ENCODE measurements at regions not wholly inside any gene's neighbourhood (a gene's known extent, or its start where the extent isn't known, plus 50 kb on each side); places are given as distances from the start of the nearest gene placed in this dataset.

DNA sequence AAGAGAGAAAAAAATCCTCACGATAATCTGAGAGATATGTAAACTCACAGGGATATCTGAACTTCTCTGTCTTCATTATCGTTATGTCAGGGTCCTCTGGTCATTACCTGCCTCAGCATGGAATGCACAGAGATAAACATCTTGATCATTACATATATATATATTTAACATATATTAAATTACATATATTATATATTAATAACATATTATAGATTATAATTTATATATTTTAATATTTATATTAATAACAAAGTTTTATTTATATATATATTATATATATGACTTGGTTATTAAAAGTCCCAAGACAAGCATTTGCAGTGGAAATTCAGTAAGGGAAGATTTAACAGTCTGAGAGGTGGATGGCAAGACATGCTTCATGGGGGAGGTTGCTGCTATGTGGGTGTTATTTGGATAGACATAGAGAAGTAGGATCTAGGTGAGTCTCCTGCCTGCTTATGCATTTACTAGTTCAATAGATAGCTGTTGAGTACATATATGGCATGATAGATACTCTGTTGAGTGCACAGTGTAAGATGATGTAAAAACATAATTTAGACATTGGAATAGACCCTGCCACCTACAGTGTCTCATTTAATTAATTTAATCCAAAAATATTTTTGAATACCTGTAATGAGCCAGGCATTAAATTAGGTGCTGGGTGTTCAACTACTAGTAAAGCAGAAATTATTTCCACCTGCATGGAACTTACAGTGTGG, 255.2 kb downstream of the RAD51AP2 start:
- no peaks in the 10 kb centered on the region for H3K4me1 ChIP-seq (ENCODE audit: control insufficient read depth in 1 of 2, insufficient read depth in 2 of 2, low read depth in 1 of 2, low read length in 1 of 2)
- H3K4me2 ChIP-seq = no peak overlapping the region
- H4K20me1 ChIP-seq (ENCODE audit: insufficient read depth) = no peaks in the 10 kb centered on the region
- no peaks in the 10 kb centered on the region for H3K9me3 ChIP-seq
- H3K27me3 ChIP-seq (ENCODE audit: insufficient read depth) = no peaks in the 10 kb centered on the region
- no peak overlapping the region for H3K4me3 ChIP-seq (ENCODE audit: low read depth in 2 of 2, low read length in 1 of 2)
- no peaks in the 10 kb centered on the region for H3K9me2 ChIP-seq
- H3K79me2 ChIP-seq (ENCODE audit: insufficient read depth) = no peaks in the 10 kb centered on the region
- WGBS (ENCODE audit: low lambda C conversion rate) = 34% methylated on average over 2 of the region's 2 CpGs
- H2AFZ ChIP-seq (ENCODE audit: low read depth) = no peak overlapping the region
- POLR2A ChIA-PET = no interaction called here
- no peak for DNase-seq
- no peaks in the 10 kb centered on the region for H3K36me3 ChIP-seq (replicated peaks in 1 of 2; ENCODE audit: control insufficient read depth in 1 of 2, insufficient read depth in 2 of 2, low read length in 1 of 2)
- CTCF ChIA-PET = no interaction called here
- no peak for TF ChIP-seq TAF1 (IDR thresholded peaks at IDR 0.05; ENCODE audit: borderline replicate concordance, low read depth, low read length)
- TF ChIP-seq, protein P1, sequence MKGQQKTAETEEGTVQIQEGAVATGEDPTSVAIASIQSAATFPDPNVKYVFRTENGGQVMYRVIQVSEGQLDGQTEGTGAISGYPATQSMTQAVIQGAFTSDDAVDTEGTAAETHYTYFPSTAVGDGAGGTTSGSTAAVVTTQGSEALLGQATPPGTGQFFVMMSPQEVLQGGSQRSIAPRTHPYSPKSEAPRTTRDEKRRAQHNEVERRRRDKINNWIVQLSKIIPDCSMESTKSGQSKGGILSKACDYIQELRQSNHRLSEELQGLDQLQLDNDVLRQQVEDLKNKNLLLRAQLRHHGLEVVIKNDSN (IDR thresholded peaks at IDR 0.05; ENCODE audit: borderline replicate concordance, low read depth) = no peak
- no peak for TF ChIP-seq NFIC (IDR thresholded peaks at IDR 0.05; ENCODE audit: borderline replicate concordance)
- TF ChIP-seq SIN3A (IDR thresholded peaks at IDR 0.05; ENCODE audit: borderline replicate concordance, low read depth, low read length) = no peak
- TF ChIP-seq ELF1 (IDR thresholded peaks at IDR 0.05) = no peak
- TF ChIP-seq EZH2phosphoT487 (IDR thresholded peaks at IDR 0.05; ENCODE audit: borderline replicate concordance, low read depth) = no peak
- TF ChIP-seq SMC3 (IDR thresholded peaks at IDR 0.05; ENCODE audit: low read depth, low read length) = no peak
- TF ChIP-seq, protein P2, sequence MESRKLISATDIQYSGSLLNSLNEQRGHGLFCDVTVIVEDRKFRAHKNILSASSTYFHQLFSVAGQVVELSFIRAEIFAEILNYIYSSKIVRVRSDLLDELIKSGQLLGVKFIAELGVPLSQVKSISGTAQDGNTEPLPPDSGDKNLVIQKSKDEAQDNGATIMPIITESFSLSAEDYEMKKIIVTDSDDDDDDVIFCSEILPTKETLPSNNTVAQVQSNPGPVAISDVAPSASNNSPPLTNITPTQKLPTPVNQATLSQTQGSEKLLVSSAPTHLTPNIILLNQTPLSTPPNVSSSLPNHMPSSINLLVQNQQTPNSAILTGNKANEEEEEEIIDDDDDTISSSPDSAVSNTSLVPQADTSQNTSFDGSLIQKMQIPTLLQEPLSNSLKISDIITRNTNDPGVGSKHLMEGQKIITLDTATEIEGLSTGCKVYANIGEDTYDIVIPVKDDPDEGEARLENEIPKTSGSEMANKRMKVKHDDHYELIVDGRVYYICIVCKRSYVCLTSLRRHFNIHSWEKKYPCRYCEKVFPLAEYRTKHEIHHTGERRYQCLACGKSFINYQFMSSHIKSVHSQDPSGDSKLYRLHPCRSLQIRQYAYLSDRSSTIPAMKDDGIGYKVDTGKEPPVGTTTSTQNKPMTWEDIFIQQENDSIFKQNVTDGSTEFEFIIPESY (IDR thresholded peaks at IDR 0.05; ENCODE audit: borderline replicate concordance, low read depth) = no peak
- no peak for TF ChIP-seq REST (IDR thresholded peaks at IDR 0.05; ENCODE audit: low read depth, low read length)
- no peak for TF ChIP-seq CTCF (IDR thresholded peaks at IDR 0.05)
- TF ChIP-seq, protein P3, sequence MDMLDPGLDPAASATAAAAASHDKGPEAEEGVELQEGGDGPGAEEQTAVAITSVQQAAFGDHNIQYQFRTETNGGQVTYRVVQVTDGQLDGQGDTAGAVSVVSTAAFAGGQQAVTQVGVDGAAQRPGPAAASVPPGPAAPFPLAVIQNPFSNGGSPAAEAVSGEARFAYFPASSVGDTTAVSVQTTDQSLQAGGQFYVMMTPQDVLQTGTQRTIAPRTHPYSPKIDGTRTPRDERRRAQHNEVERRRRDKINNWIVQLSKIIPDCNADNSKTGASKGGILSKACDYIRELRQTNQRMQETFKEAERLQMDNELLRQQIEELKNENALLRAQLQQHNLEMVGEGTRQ (IDR thresholded peaks at IDR 0.05; ENCODE audit: borderline replicate concordance, low read depth, low read length) = no peak
- no peak for TF ChIP-seq TCF12 (IDR thresholded peaks at IDR 0.05)
- TF ChIP-seq IRF3 (IDR thresholded peaks at IDR 0.05; ENCODE audit: low read depth, low read length) = no peak
- TF ChIP-seq TEAD4 (IDR thresholded peaks at IDR 0.05; ENCODE audit: borderline replicate concordance, insufficient read depth) = no peak
- TF ChIP-seq JUND (IDR thresholded peaks at IDR 0.05) = no peak
- TF ChIP-seq NRF1 (IDR thresholded peaks at IDR 0.05; ENCODE audit: low read depth, low read length) = no peak
- TF ChIP-seq RCOR1 (IDR thresholded peaks at IDR 0.05; ENCODE audit: low read length) = no peak
- TF ChIP-seq RAD21 (IDR thresholded peaks at IDR 0.05; ENCODE audit: low read length) = no peak
- H3K9ac ChIP-seq = no peak overlapping the region
- H3K27ac ChIP-seq (ENCODE audit: low read depth in 2 of 2, low read length in 1 of 2) = no peak overlapping the region
- H3F3A ChIP-seq (replicated peaks; ENCODE audit: insufficient read depth) = no peaks in the 10 kb centered on the region
